ENCODE measurements at regions not wholly inside any gene's neighbourhood (a gene's known extent, or its start where the extent isn't known, plus 50 kb on each side); places are given as distances from the start of the nearest gene placed in this dataset.

- CTCF ChIA-PET, result interaction anchor here (0.6 kb wide), 1 partner anchor 296 kb away, joined by 3 read pairs; no protein-coding TSS in a partner anchor
- no TSS peak for BruUV-seq (replicated peaks)
Measured at GRCh38 chr2:3060049-3060448, 317.6 kb downstream of the EIPR1 start.

More at GRCh38 chr2:3060049-3060448, 317.6 kb downstream of the EIPR1 start:
- H3K27ac ChIP-seq (ENCODE audit: insufficient read depth, low read length), result no peak overlapping the region
- peaks cover 33% of the 10 kb centered on the region for H3K9me3 ChIP-seq (ENCODE audit: control insufficient read depth, insufficient read depth, low read length)
- H2AK9ac ChIP-seq (replicated peaks; ENCODE audit: low read depth, low read length, poor library complexity), result no peak overlapping the region
- no peak overlapping the region for H3K18ac ChIP-seq (ENCODE audit: low read depth, low read length)
- no peak overlapping the region for H2BK20ac ChIP-seq (ENCODE audit: low read depth, low read length)
- no peak overlapping the region for H4K5ac ChIP-seq (ENCODE audit: low read depth, low read length)
- dilution Hi-C loops (cut with HindIII; ENCODE audit: low sequenced_read_pairs, unreplicated experiment), result no loop called here
- no peak overlapping the region for H3K23ac ChIP-seq (ENCODE audit: low read depth, low read length)
- H4K20me1 ChIP-seq (ENCODE audit: insufficient read depth, low read length), result no peaks in the 10 kb centered on the region
- H3K79me1 ChIP-seq (ENCODE audit: low read depth in 1 of 2, low read length in 2 of 2), result no peaks in the 10 kb centered on the region
- POLR2A ChIA-PET (ENCODE audit: unreplicated experiment), result no interaction called here
- no peak overlapping the region for H2BK15ac ChIP-seq (ENCODE audit: low read depth, low read length)
- H3K27me3 ChIP-seq (ENCODE audit: control insufficient read depth, insufficient read depth, low read length), result no peaks in the 10 kb centered on the region
- TF ChIP-seq ELK1 (IDR thresholded peaks at IDR 0.05; ENCODE audit: borderline replicate concordance, low read depth, low read length), result no peak
- no peak for TF ChIP-seq BHLHE40 (IDR thresholded peaks at IDR 0.05; ENCODE audit: low read depth, low read length)
- no peak for TF ChIP-seq SMC3 (IDR thresholded peaks at IDR 0.05; ENCODE audit: low read depth, low read length)
- no peak for TF ChIP-seq POLR2A (IDR thresholded peaks at IDR 0.05; ENCODE audit: low read depth, low read length)
- TF ChIP-seq MXI1 (IDR thresholded peaks at IDR 0.05; ENCODE audit: borderline replicate concordance, low read depth, low read length), result no peak
- no peak for TF ChIP-seq CTCF (conservative IDR thresholded peaks at IDR 0.05; ENCODE audit: low read depth, low read length)
- TF ChIP-seq FOS (IDR thresholded peaks at IDR 0.05; ENCODE audit: low read depth, low read length), result no peak
- TF ChIP-seq RCOR1 (IDR thresholded peaks at IDR 0.05; ENCODE audit: insufficient replicate concordance, low read length), result no peak
- in situ Hi-C loops (cut with MboI; ENCODE audit: low sequenced_read_pairs), result no loop called here
- DNase-seq, result no peak
- no peak overlapping the region for H2AK5ac ChIP-seq (ENCODE audit: low read depth, low read length)
- no peak overlapping the region for H4K91ac ChIP-seq (ENCODE audit: insufficient read depth, low read depth, low read length)
- no peak overlapping the region for H2BK120ac ChIP-seq (ENCODE audit: low read depth, low read length)
- H3K56ac ChIP-seq (ENCODE audit: extremely low read depth, insufficient read depth, low read length), result no peak overlapping the region
- no peak overlapping the region for H3K4ac ChIP-seq (ENCODE audit: low read depth, low read length)
- H4K8ac ChIP-seq (ENCODE audit: low read depth in 2 of 2, low read length in 2 of 2), result no peak overlapping the region
- WGBS, 2 experiments (ENCODE audit: extremely low coverage in 2 of 2, insufficient read length in 1 of 2), result no CpG with 5 or more reads among the region's 16 CpGs
- H2BK5ac ChIP-seq (ENCODE audit: low read depth, low read length, poor library complexity, severe bottlenecking), result no peak overlapping the region
- no peak overlapping the region for H2AFZ ChIP-seq (replicated peaks; ENCODE audit: low read length, poor library complexity)
- no peaks in the 10 kb centered on the region for H3K9me1 ChIP-seq (ENCODE audit: insufficient read depth, low read length)
- H3K36me3 ChIP-seq (ENCODE audit: control insufficient read depth, insufficient read depth, low read length), result no peaks in the 10 kb centered on the region
- H3K4me1 ChIP-seq (ENCODE audit: control insufficient read depth, insufficient read depth, low read length), result no peaks in the 10 kb centered on the region
- H3K4me3 ChIP-seq (ENCODE audit: insufficient read depth, low read depth, low read length), result no peak overlapping the region
- no peak overlapping the region for H3K9ac ChIP-seq (ENCODE audit: low read depth, low read length)
- no peak overlapping the region for H3K4me2 ChIP-seq (ENCODE audit: low read depth, low read length)
- H3K14ac ChIP-seq (replicated peaks; ENCODE audit: low read depth, low read length), result no peak overlapping the region
- ATAC-seq (ENCODE audit: low read depth), result no peak
- intact Hi-C loops (cut with micrococcal nuclease), result no loop called here
